HepG2 (cell line): ENCODE measurements at regions not wholly inside any gene's neighbourhood (a gene's known extent, or its start where the extent isn't known, plus 50 kb on each side); places are given as distances from the start of the nearest gene placed in this dataset.

Experiments
- ATAC-seq: fragments of 200-7000 bp; cut with Tn5 transposase; 3 replicates; pipeline ENCODE4 v1.9.1; 2020; ENCODE audit warnings: mild to moderate bottlenecking, moderate library complexity
- BruUV-seq: library from RNA; stranded (reverse); fragments of 400-500 nt; replicated peaks from 2 replicates; lab custom pipeline; 2021; lab: Mats Ljungman, UMichigan
- CTCF ChIA-PET: fragments of 300-600 bp; formaldehyde crosslinking; extraction: SDS; loops from one replicate; lab custom pipeline; 2021; ENCODE audit warnings: low total read pairs, inconsistent platforms, low intra/inter-chr PET ratio; lab: Yijun Ruan, JAX
- POLR2A ChIA-PET: fragments of 350-600 bp; sonication (Branson Sonifier 250); formaldehyde crosslinking; loops from one replicate; lab custom pipeline; 2020; ENCODE audit warnings: antibody characterized with exemption, inconsistent platforms; lab: Yijun Ruan, JAX
- DNase-seq: peaks from one replicate; pipeline ENCODE4 v3.0.0-alpha.2; 2015; ENCODE audit warnings: low spot score
- FAIRE-seq: peaks from 3 replicates; lab custom pipeline; 2011; peaks lifted over from hg19 to GRCh38; lab: Jason Lieb, UNC
- H2AFZ ChIP-seq: one replicate; pipeline ENCODE4 v1.6.1; 2011; ENCODE audit warnings: low read length, inconsistent platforms
- H3K27ac ChIP-seq: fragments of 300-600 bp; 3 replicates; pipeline ENCODE4 v1.8.0; 2011; ENCODE audit warnings: mixed run types, mild to moderate bottlenecking, mixed read lengths, low read length, inconsistent platforms; ENCODE audit not compliant: insufficient read depth; ENCODE audit errors: extremely low read length
- H3K27me3 ChIP-seq, 2 experiments: fragments of 200-600 bp in 1 of 2; 2 replicates in 1 of 2; 3 replicates in 1 of 2; pipeline versions ENCODE4 v1.6.0 to v1.8.0; 2011; ENCODE audit warnings: low read length in 2 of 2, mild to moderate bottlenecking in 2 of 2, moderate library complexity in 2 of 2, inconsistent platforms in 1 of 2; ENCODE audit not compliant: insufficient read depth in 2 of 2, control insufficient read depth in 1 of 2
- H3K36me3 ChIP-seq, 2 experiments: fragments of 200-600 bp in 1 of 2; replicated peaks in 1 of 2; 2 replicates in 1 of 2; 3 replicates in 1 of 2; pipeline versions ENCODE4 v1.5.1 to v1.8.0; 2011; ENCODE audit warnings: low read length in 2 of 2, inconsistent platforms in 1 of 2; ENCODE audit not compliant: insufficient read depth in 2 of 2, control insufficient read depth in 1 of 2
- H3K4me1 ChIP-seq: 2 replicates; pipeline ENCODE4 v1.5.1; 2012; ENCODE audit warnings: low read length, inconsistent platforms; ENCODE audit not compliant: insufficient read depth
- H3K4me2 ChIP-seq: 2 replicates; pipeline ENCODE4 v1.6.0; 2011; ENCODE audit warnings: low read depth, low read length, inconsistent platforms
- H3K4me3 ChIP-seq, 3 experiments: fragments of 200-600 bp in 1 of 3; sonication (generic), shearing (Covaris generic) in 1 of 3; replicated peaks in 1 of 3; 2 replicates each; pipeline ENCODE4 v1.5.1; 2011 to 2016; ENCODE audit warnings: low read length in 3 of 3, inconsistent platforms in 2 of 3, low read depth in 2 of 3, mild to moderate bottlenecking in 2 of 3, control low read depth in 1 of 3, mixed read lengths in 1 of 3; ENCODE audit not compliant: insufficient read depth in 1 of 3
- H3K79me2 ChIP-seq: one replicate; pipeline ENCODE4 v1.6.1; 2011; ENCODE audit warnings: low read length, inconsistent platforms; ENCODE audit not compliant: insufficient read depth
- H3K9ac ChIP-seq: 2 replicates; pipeline ENCODE4 v1.6.0; 2011; ENCODE audit warnings: mild to moderate bottlenecking, low read depth, low read length, inconsistent platforms; ENCODE audit not compliant: insufficient read depth
- H3K9me3 ChIP-seq: 2 replicates; pipeline ENCODE4 v1.5.1; 2012; ENCODE audit warnings: mild to moderate bottlenecking, low read length
- H4K20me1 ChIP-seq: 2 replicates; pipeline ENCODE4 v1.6.0; 2011; ENCODE audit warnings: inconsistent platforms, mild to moderate bottlenecking, low read length, moderate library complexity; ENCODE audit not compliant: insufficient read depth
- ATF7-NPFF ChIP-seq: sonication (generic); formaldehyde crosslinking; IDR thresholded peaks from 2 replicates; pipeline ENCODE4 v1.8.1; 2023; ENCODE audit warnings: mild to moderate bottlenecking, low read depth, missing genetic modification reagents, moderate library complexity
- GATAD2A ChIP-seq: IDR thresholded peaks from 2 replicates; pipeline ENCODE4 v1.6.1; 2016
- KDM6A ChIP-seq: IDR thresholded peaks from 2 replicates; pipeline ENCODE4 v1.6.1; 2016; ENCODE audit warnings: low read depth
- SOX6 ChIP-seq, 2 experiments: fragments of 450-650 bp in 1 of 2; sonication (generic) in 1 of 2; formaldehyde crosslinking in 1 of 2; IDR thresholded peaks; 2 replicates each; pipeline versions ENCODE4 v1.4.0 to v1.6.1; 2017 to 2020; ENCODE audit warnings: antibody characterized with exemption in 1 of 2, mild to moderate bottlenecking in 1 of 2, missing genetic modification reagents in 1 of 2
- TAF15 ChIP-seq: fragments of 200-400 bp; formaldehyde crosslinking; IDR thresholded peaks from one replicate; pipeline ENCODE4 v1.6.1; 2018; ENCODE audit warnings: mild to moderate bottlenecking, low read depth, low read length; ENCODE audit not compliant: poor library complexity, severe bottlenecking
- TIGD3 ChIP-seq: sonication (generic); formaldehyde crosslinking; IDR thresholded peaks from 2 replicates; pipeline ENCODE4 v1.5.1; 2020; ENCODE audit warnings: mild to moderate bottlenecking, missing genetic modification reagents, borderline replicate concordance
- ZFP36 ChIP-seq: fragments of 150-350 bp; IDR thresholded peaks from 2 replicates; pipeline ENCODE4 v1.6.1; 2018; ENCODE audit warnings: borderline replicate concordance, low read length, low read depth; ENCODE audit not compliant: partially characterized antibody
- ZNF142 ChIP-seq: sonication (generic); formaldehyde crosslinking; IDR thresholded peaks from 2 replicates; pipeline ENCODE4 v1.4.0; 2020; ENCODE audit warnings: missing genetic modification reagents
- ZNF567 ChIP-seq: sonication (generic); formaldehyde crosslinking; IDR thresholded peaks from 2 replicates; pipeline ENCODE4 v1.8.1; 2023; ENCODE audit warnings: mild to moderate bottlenecking, missing genetic modification reagents, borderline replicate concordance
- WGBS: methylation state at CpG from one replicate; pipeline ENCODE4 v1.1.6; 2017; ENCODE audit warnings: low lambda C conversion rate; 5-methylcytosine and 5-hydroxymethylcytosine counted together
- in situ Hi-C: cut with HindIII; loops from 2 replicates; pipeline ENCODE4 v1.10.0; 2017; ENCODE audit warnings: low pct_unique_long_range_greater_than_20kb; ENCODE audit not compliant: extremely low pct_ligation_motif_present
- intact Hi-C: fragments of 100-400 bp; cut with micrococcal nuclease; formaldehyde crosslinking; loops from one replicate; pipeline ENCODE4 v1.10.0; 2022; ENCODE audit not compliant: unreplicated experiment

GRCh38 chr9:82572146-82572545 lies 490.8 kb downstream of the RASEF start:
- no peaks in the 10 kb centered on the region for H4K20me1 ChIP-seq
- in situ Hi-C loops = no loop called here
- ATAC-seq (no peak), DNase-seq (no peak), FAIRE-seq (no peak)
- intact Hi-C loops = no loop called here
- H3K9me3 ChIP-seq = peaks cover 8% of the 10 kb centered on the region
- TF ChIP-seq GATAD2A = no peak
- no peak for TF ChIP-seq ZNF142 (CRISPR knock-in tag)
- no peak for TF ChIP-seq TIGD3 (CRISPR knock-in tag)
- no peak for TF ChIP-seq ZNF567 (CRISPR knock-in tag)
- no peak for TF ChIP-seq KDM6A (CRISPR knock-in tag)
- no peak for TF ChIP-seq ZFP36
- no peak for TF ChIP-seq SOX6 (IDR thresholded peaks at IDR 0.05)
- TF ChIP-seq SOX6 (CRISPR knock-in tag; IDR thresholded peaks at IDR 0.05) = no peak
- TF ChIP-seq TAF15 = no peak
- TF ChIP-seq ATF7-NPFF = no peak
- H3K36me3 ChIP-seq = no peaks in the 10 kb centered on the region
- no peak overlapping the region for H2AFZ ChIP-seq
- no peaks in the 10 kb centered on the region; the same call in 1 of the 2 replicates for H3K4me1 ChIP-seq
- H3K9ac ChIP-seq = no peak overlapping the region
- no peak overlapping the region for H3K4me2 ChIP-seq
- no peak overlapping the region for H3K27ac ChIP-seq
- BruUV-seq = no TSS peak
- no peaks in the 10 kb centered on the region for H3K27me3 ChIP-seq
- 67% methylated on average over 2 of the region's 2 CpGs for WGBS
- POLR2A ChIA-PET = no interaction called here
- no peak overlapping the region for H3K4me3 ChIP-seq
- peaks cover 1% of the 10 kb centered on the region for H3K79me2 ChIP-seq
- CTCF ChIA-PET = no interaction called here
